ENCODE measurements at regions not wholly inside any gene's neighbourhood (a gene's known extent, or its start where the extent isn't known, plus 50 kb on each side); places are given as distances from the start of the nearest gene placed in this dataset.
A peak's percentile ranks its signal among the peaks of the same experiment; 100 is the strongest.

DNA sequence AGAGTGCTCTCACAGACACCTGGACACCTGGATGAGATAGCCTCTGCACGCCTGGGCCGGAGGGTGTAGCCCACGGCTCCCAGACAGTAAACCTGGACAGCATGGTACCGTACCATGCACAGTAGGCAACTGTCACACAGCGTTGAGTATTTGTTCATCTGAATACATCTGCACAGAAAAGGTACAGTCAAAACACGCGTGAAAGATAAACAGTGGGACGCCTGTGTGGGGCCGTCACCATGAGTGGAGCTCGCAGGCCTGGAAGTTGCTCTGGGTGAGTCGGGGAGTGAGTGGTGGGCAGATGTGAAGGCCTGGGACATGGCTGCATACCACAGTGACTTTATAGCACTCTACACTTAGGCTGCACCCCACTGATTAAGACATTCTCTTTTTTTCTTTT lies 280.0 kb upstream of the SHH start:
- 82 to 86% methylated on average over 11 of the region's 11 CpGs for WGBS, 2 donors
- intact Hi-C loops (cut with DNase I): no loop called here
- no peaks in the 10 kb centered on the region for H3K9me3 ChIP-seq (ENCODE audit: control insufficient read depth, low read length)
- no peaks in the 10 kb centered on the region for H3K4me1 ChIP-seq (ENCODE audit: control insufficient read depth in 1 of 2, insufficient read depth in 2 of 2, low read length in 2 of 2)
- no peaks in the 10 kb centered on the region for H3K27me3 ChIP-seq (ENCODE audit: control insufficient read depth in 1 of 2, insufficient read depth in 2 of 2, low read length in 1 of 2)
- H3K4me3 ChIP-seq (ENCODE audit: low read length in 2 of 2): no peak overlapping the region
- DNase-seq (no peak), ATAC-seq (ENCODE audit: low FRiP score) (no peak)
- H3K27ac ChIP-seq (ENCODE audit: low read depth in 1 of 2, low read length in 2 of 2): no peak overlapping the region
- no peaks in the 10 kb centered on the region for H3K36me3 ChIP-seq (ENCODE audit: control insufficient read depth in 1 of 2, insufficient read depth in 2 of 2, low read length in 1 of 2)

GRCh38 chr7:156091519-156092080 lies 279.3 kb upstream of the SHH start:
- H3K4me3 ChIP-seq (ENCODE audit: low read length in 2 of 2): no peak overlapping the region
- no peaks in the 10 kb centered on the region for H3K27me3 ChIP-seq (ENCODE audit: control insufficient read depth in 1 of 2, insufficient read depth in 2 of 2, low read length in 1 of 2)
- no peak overlapping the region for H3K27ac ChIP-seq (ENCODE audit: low read depth in 1 of 2, low read length in 2 of 2)
- H3K36me3 ChIP-seq (ENCODE audit: control insufficient read depth in 1 of 2, insufficient read depth in 2 of 2, low read length in 1 of 2): no peaks in the 10 kb centered on the region
- ATAC-seq (ENCODE audit: low FRiP score) (no peak), DNase-seq (no peak)
- intact Hi-C loops (cut with DNase I): no loop called here
- H3K4me1 ChIP-seq (ENCODE audit: control insufficient read depth in 1 of 2, insufficient read depth in 2 of 2, low read length in 2 of 2): no peaks in the 10 kb centered on the region
- no peaks in the 10 kb centered on the region for H3K9me3 ChIP-seq (ENCODE audit: control insufficient read depth, low read length)
- WGBS, 2 donors: 80 to 81% methylated on average over 10 of the region's 10 CpGs

DNA sequence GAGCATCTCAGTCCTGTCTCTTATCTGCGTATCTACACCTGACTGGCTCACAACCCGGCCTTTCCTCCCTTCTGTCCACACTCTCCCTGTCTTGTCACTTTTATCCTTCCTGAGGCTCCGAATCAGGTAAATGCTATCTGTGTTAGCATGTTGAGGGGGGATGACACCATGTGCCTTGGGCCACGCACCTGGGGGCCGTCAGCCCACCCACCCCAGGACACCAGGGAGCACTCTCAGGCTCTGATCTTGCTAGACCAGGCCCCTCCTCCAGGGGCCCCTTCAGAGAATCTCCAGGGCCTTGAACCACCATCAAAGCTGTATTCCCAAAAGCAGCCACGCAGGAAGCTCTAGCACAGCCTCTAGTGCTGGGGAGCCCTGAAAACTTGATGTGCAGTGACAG lies 278.7 kb upstream of the SHH start:
- WGBS, 2 donors: 76 to 81% methylated on average over 6 of the region's 6 CpGs
- Histone ChIP-seq H3K4me3 (ENCODE audit: low read length in 2 of 2) (no peak overlapping the region), H3K36me3 (ENCODE audit: control insufficient read depth in 1 of 2, insufficient read depth in 2 of 2, low read length in 1 of 2) (no peaks in the 10 kb centered on the region), H3K27me3 (ENCODE audit: control insufficient read depth in 1 of 2, insufficient read depth in 2 of 2, low read length in 1 of 2) (no peaks in the 10 kb centered on the region), H3K9me3 (ENCODE audit: control insufficient read depth, low read length) (no peaks in the 10 kb centered on the region), H3K4me1 (ENCODE audit: control insufficient read depth in 1 of 2, insufficient read depth in 2 of 2, low read length in 2 of 2) (no peaks in the 10 kb centered on the region), H3K27ac (ENCODE audit: low read depth in 1 of 2, low read length in 2 of 2) (no peak overlapping the region)
- ATAC-seq (ENCODE audit: low FRiP score) (no peak), DNase-seq (no peak)
- intact Hi-C loops (cut with DNase I): no loop called here

DNA sequence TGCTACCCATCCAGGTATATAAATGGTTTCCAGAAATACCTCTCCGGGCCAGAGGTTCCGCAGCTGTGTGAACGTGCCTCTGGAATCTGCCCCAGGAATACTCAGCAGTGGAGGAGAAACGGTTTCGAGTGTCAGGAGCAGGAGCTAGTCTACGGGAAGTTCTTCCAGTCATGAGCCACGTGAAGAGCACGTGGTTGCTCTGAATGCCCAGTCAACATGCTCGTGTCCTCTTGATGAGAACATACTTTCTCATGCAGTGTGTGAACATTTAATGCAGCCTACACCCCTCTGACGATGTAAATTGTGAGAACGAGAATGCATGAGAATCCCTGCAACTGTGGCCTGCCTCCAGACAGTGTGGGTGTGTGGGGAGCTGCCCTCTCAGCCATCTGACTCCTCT lies 277.0 kb upstream of the SHH start:
- ATAC-seq (ENCODE audit: low FRiP score) (no peak), DNase-seq (no peak)
- no peak overlapping the region for H3K4me3 ChIP-seq (ENCODE audit: low read length in 2 of 2)
- intact Hi-C loops (cut with DNase I): no loop called here
- no peaks in the 10 kb centered on the region for H3K9me3 ChIP-seq (ENCODE audit: control insufficient read depth, low read length)
- no peaks in the 10 kb centered on the region for H3K27me3 ChIP-seq (ENCODE audit: control insufficient read depth in 1 of 2, insufficient read depth in 2 of 2, low read length in 1 of 2)
- H3K36me3 ChIP-seq (ENCODE audit: control insufficient read depth in 1 of 2, insufficient read depth in 2 of 2, low read length in 1 of 2): no peaks in the 10 kb centered on the region
- 80 to 85% methylated on average over 11 of the region's 11 CpGs for WGBS, 2 donors
- no peak overlapping the region for H3K27ac ChIP-seq (ENCODE audit: low read depth in 1 of 2, low read length in 2 of 2)
- no peaks in the 10 kb centered on the region for H3K4me1 ChIP-seq (ENCODE audit: control insufficient read depth in 1 of 2, insufficient read depth in 2 of 2, low read length in 2 of 2)

DNA sequence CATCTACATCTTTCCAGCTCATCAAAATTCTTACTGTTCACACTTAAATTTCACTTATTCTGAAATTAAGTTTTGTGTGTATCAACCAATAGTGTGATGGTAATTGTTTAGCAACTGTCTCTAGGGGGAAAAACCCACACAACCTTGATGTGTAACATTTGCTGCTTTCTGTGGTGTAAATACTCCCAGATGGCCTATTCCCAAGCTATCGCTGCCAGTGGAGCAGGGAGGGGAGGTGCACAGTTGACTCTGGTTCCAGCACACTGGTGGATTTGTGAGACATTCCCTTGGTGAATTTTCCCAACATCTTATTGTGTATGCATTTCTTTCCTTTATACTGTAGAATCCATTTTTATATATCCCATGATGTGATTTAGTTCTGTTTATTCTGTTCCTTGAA lies 275.9 kb upstream of the SHH start:
- Histone ChIP-seq H3K27me3 (ENCODE audit: control insufficient read depth in 1 of 2, insufficient read depth in 2 of 2, low read length in 1 of 2) (no peaks in the 10 kb centered on the region), H3K36me3 (ENCODE audit: control insufficient read depth in 1 of 2, insufficient read depth in 2 of 2, low read length in 1 of 2) (no peaks in the 10 kb centered on the region), H3K27ac (ENCODE audit: low read depth in 1 of 2, low read length in 2 of 2) (no peak overlapping the region), H3K9me3 (ENCODE audit: control insufficient read depth, low read length) (no peaks in the 10 kb centered on the region), H3K4me1 (ENCODE audit: control insufficient read depth in 1 of 2, insufficient read depth in 2 of 2, low read length in 2 of 2) (no peaks in the 10 kb centered on the region), H3K4me3 (ENCODE audit: low read length in 2 of 2) (no peak overlapping the region)
- DNase-seq (no peak), ATAC-seq (ENCODE audit: low FRiP score) (no peak)
- 29 to 52% methylated on average over 1 of the region's 1 CpG for WGBS, 2 donors
- intact Hi-C loops (cut with DNase I): no loop called here

DNA sequence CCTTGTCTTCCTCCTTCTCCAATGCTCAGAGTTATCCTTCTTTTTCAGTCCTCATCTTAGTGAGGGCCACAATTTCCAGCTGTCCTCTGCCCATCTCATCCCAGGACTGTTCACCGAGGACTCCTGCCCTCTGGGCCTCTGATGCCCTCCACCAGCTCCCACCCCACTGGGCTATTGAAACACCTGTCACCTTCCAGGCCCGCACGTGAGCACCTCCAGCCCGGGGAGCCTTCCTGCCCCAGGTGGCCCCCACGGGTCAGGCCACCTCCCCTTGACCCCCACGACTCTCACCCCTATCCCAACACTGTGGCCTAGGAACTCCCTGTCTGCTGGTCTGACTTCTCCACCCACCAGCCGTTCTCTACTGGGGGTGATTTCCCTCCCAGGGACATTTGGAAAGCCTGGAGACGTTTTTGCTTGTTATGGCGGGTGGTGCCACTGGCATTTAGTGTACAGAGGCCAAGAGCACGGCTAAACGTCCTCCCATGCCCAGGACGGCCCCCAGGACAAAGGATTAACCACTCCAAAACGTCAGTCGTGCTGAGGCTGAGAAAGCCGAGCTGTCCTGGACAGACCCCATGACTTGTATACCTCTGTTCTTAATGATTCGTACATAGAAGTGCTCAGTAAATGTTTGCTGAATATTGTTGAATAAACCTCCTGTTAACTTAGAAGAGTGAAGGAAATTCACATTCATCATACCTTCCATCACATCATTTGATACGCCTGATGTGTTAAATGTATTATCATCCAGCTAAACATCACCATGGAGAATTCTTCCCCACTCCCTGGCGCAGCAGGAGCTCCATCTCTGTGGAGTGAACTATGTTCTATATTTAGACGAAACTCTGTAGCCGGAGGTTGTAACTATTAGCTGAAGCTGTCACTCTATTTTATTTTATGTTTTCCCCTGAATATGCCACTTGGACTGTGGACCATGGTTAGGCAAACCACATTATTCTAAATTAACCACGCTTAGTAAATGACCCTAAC lies 270.1 kb upstream of the SHH start:
- no peak overlapping the region for H3K4me3 ChIP-seq (ENCODE audit: low read length in 2 of 2)
- WGBS, 2 donors: 48 to 52% methylated on average over 21 of the region's 21 CpGs
- no peak for DNase-seq
- H3K36me3 ChIP-seq (ENCODE audit: control insufficient read depth in 1 of 2, insufficient read depth in 2 of 2, low read length in 1 of 2): no peaks in the 10 kb centered on the region
- H3K27ac ChIP-seq (ENCODE audit: low read depth in 1 of 2, low read length in 2 of 2): no peak overlapping the region
- no peaks in the 10 kb centered on the region for H3K4me1 ChIP-seq (ENCODE audit: control insufficient read depth in 1 of 2, insufficient read depth in 2 of 2, low read length in 2 of 2)
- intact Hi-C loops (cut with DNase I): no loop called here
- ATAC-seq (ENCODE audit: low FRiP score): peak; percentile 45
- no peaks in the 10 kb centered on the region for H3K9me3 ChIP-seq (ENCODE audit: control insufficient read depth, low read length)
- no peaks in the 10 kb centered on the region for H3K27me3 ChIP-seq (ENCODE audit: control insufficient read depth in 1 of 2, insufficient read depth in 2 of 2, low read length in 1 of 2)

GRCh38 chr7:156080596-156080995 lies 268.3 kb upstream of the SHH start:
- H3K27me3 ChIP-seq (ENCODE audit: control insufficient read depth in 1 of 2, insufficient read depth in 2 of 2, low read length in 1 of 2): no peaks in the 10 kb centered on the region
- 28 to 37% methylated on average over 3 of the region's 3 CpGs for WGBS, 2 donors
- no peaks in the 10 kb centered on the region for H3K36me3 ChIP-seq (ENCODE audit: control insufficient read depth in 1 of 2, insufficient read depth in 2 of 2, low read length in 1 of 2)
- H3K4me3 ChIP-seq (ENCODE audit: low read length in 2 of 2): no peak overlapping the region
- intact Hi-C loops (cut with DNase I): no loop called here
- no peaks in the 10 kb centered on the region for H3K4me1 ChIP-seq (ENCODE audit: control insufficient read depth in 1 of 2, insufficient read depth in 2 of 2, low read length in 2 of 2)
- no peak for ATAC-seq (ENCODE audit: low FRiP score)
- no peak for DNase-seq
- H3K9me3 ChIP-seq (ENCODE audit: control insufficient read depth, low read length): no peaks in the 10 kb centered on the region
- H3K27ac ChIP-seq (ENCODE audit: low read depth in 1 of 2, low read length in 2 of 2): no peak overlapping the region

GRCh38 chr7:156080046-156080445 lies 267.8 kb upstream of the SHH start:
- Histone ChIP-seq H3K9me3 (ENCODE audit: control insufficient read depth, low read length) (no peaks in the 10 kb centered on the region), H3K4me3 (ENCODE audit: low read length in 2 of 2) (no peak overlapping the region), H3K27ac (ENCODE audit: low read depth in 1 of 2, low read length in 2 of 2) (no peak overlapping the region), H3K36me3 (ENCODE audit: control insufficient read depth in 1 of 2, insufficient read depth in 2 of 2, low read length in 1 of 2) (no peaks in the 10 kb centered on the region), H3K4me1 (ENCODE audit: control insufficient read depth in 1 of 2, insufficient read depth in 2 of 2, low read length in 2 of 2) (no peaks in the 10 kb centered on the region), H3K27me3 (ENCODE audit: control insufficient read depth in 1 of 2, insufficient read depth in 2 of 2, low read length in 1 of 2) (no peaks in the 10 kb centered on the region)
- WGBS, 2 donors: 78 to 80% methylated on average over 11 of the region's 11 CpGs
- intact Hi-C loops (cut with DNase I): no loop called here
- DNase-seq (no peak), ATAC-seq (ENCODE audit: low FRiP score) (no peak)

DNA sequence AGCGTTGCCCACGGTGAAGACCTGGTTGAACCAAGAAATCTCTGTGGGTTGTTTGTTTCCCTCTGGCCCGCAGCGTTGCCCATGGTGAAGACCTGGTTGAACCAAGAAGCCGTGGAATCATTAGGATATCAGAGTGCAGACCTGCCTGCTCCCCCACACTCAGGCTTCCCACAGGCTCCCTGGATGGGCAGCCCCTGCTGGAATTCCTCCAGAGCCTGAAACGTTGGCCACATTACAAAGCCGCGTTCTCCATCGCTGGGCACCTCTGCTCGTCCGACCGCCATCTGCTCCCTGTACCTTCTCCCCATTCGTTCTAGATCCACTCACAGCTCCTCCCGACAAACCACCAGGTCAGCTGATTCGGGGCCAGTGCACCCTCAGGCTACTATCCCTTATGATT lies 266.9 kb upstream of the SHH start:
- no peak for DNase-seq
- Histone ChIP-seq H3K4me3 (ENCODE audit: low read length in 2 of 2) (no peak overlapping the region), H3K27me3 (ENCODE audit: control insufficient read depth in 1 of 2, insufficient read depth in 2 of 2, low read length in 1 of 2) (no peaks in the 10 kb centered on the region), H3K36me3 (ENCODE audit: control insufficient read depth in 1 of 2, insufficient read depth in 2 of 2, low read length in 1 of 2) (no peaks in the 10 kb centered on the region), H3K27ac (ENCODE audit: low read depth in 1 of 2, low read length in 2 of 2) (no peak overlapping the region), H3K4me1 (ENCODE audit: control insufficient read depth in 1 of 2, insufficient read depth in 2 of 2, low read length in 2 of 2) (no peaks in the 10 kb centered on the region), H3K9me3 (ENCODE audit: control insufficient read depth, low read length) (no peaks in the 10 kb centered on the region)
- 78 to 81% methylated on average over 15 of the region's 15 CpGs for WGBS, 2 donors
- intact Hi-C loops (cut with DNase I): no loop called here
- no peak for ATAC-seq (ENCODE audit: low FRiP score)
